GM10266 (cell line): ENCODE measurements at regions not wholly inside any gene's neighbourhood (a gene's known extent, or its start where the extent isn't known, plus 50 kb on each side); places are given as distances from the start of the nearest gene placed in this dataset.
"Not testable (repeated sequence)": the region's sequence is repeated elsewhere in the genome, so short reads cannot be mapped to it uniquely, and the experiment has no call there.

Source experiments
- DNase-seq: peaks from one replicate; pipeline ENCODE4 v3.0.0; 2012; ENCODE audit errors: extremely low spot score
- TF ChIP-seq, protein P1 (sequence below): IDR thresholded peaks from 2 replicates; pipeline ENCODE4 v1.5.1; 2012; ENCODE audit warnings: mild to moderate bottlenecking, low read depth; ENCODE audit not compliant: control insufficient read depth, insufficient read depth; ENCODE audit errors: missing control alignments

- TF ChIP-seq, protein P1, sequence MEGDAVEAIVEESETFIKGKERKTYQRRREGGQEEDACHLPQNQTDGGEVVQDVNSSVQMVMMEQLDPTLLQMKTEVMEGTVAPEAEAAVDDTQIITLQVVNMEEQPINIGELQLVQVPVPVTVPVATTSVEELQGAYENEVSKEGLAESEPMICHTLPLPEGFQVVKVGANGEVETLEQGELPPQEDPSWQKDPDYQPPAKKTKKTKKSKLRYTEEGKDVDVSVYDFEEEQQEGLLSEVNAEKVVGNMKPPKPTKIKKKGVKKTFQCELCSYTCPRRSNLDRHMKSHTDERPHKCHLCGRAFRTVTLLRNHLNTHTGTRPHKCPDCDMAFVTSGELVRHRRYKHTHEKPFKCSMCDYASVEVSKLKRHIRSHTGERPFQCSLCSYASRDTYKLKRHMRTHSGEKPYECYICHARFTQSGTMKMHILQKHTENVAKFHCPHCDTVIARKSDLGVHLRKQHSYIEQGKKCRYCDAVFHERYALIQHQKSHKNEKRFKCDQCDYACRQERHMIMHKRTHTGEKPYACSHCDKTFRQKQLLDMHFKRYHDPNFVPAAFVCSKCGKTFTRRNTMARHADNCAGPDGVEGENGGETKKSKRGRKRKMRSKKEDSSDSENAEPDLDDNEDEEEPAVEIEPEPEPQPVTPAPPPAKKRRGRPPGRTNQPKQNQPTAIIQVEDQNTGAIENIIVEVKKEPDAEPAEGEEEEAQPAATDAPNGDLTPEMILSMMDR = no peak
- DNase-seq = no peak
Measured at GRCh38 chr14:41461380-41461779, 145.3 kb upstream of the LRFN5 start.

DNA sequence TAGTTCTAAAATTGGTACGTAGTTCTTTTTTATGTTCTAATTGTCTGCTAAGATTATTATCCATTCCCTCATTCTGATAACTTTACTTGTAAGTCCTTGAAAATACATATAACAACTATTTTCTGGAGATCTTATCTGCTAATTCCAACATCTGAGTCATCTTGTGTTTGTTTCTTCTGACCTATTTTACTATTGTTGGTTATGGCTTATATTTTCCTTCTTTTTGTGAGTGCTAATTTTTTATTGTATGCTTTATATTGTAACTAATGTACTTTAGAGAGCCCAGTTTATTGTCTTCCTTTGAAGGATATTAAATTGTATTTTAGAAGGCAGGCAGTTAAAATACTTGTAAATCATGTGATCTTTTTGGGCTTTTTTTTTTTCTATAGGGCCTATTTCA is 149.3 kb upstream of the LRFN5 start:
- TF ChIP-seq, protein P1 = no peak
- no peak for DNase-seq

DNA sequence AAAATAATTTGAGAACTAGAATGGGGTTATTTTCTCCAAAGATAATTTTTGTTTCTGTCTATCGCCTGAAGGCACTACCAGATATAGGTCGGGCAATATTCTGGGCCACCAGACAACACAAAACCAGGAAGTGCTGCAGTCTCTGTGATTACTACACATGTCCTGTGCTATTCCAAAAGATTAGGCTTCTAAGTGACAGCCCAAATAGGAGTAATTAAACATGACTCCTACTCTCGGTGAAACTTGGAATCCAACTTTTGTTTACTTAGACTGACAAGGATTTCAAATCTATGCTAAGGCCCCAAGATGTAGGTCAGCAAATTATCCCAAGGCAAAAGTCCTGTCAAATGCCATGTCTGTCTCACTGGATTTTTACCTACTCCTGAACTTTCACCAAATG is 157.6 kb upstream of the LRFN5 start:
- DNase-seq = no peak
- TF ChIP-seq, protein P1 = no peak

- no peak for DNase-seq
- TF ChIP-seq, protein P1 = no peak
Measured at GRCh38 chr14:41446008-41446407, 160.7 kb upstream of the LRFN5 start.

- TF ChIP-seq, protein P1 = no peak
- no peak for DNase-seq
Measured at GRCh38 chr14:41423503-41423902, 183.2 kb upstream of the LRFN5 start.

DNA sequence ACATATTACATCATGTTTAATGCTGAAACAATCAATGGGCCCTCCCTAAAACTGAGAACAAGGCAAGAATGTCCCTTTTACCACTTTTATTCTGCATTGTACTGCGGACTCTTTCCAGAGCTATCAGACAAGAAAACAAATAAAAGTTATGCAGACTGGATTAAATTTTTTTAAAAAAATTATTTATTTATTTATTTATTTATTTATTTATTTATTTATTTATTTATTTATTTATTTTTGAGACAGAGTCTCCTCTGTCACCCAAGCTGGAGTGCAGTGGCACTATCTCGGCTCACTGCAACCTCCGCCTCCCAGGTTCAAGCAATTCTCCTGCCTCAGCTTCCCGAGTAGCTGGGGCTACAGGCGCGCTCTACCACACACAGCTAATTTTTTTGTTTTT is 185.4 kb upstream of the LRFN5 start:
- DNase-seq = not testable (repeated sequence)

GRCh38 chr14:41419709-41420108 is 187.0 kb upstream of the LRFN5 start:
- DNase-seq = no peak
- TF ChIP-seq, protein P1 = no peak

DNA sequence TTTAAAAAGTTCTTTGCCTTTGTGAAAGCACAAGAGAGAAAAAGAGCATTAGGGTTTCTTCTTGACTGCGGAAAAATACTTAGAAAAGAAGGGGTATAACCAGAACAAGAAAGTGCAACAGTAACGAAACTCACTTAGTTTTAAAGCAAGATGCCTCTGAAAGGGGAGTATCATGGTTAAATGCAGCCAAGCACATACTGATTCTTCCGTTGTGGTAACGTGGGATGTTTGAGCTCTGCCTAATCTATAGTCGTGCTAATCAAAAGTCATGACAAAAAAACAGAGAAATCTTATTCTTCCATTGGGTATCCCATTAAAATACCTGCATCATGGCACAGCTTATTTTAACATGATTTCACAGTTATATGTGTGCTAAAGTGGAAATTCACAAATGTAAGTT is 187.8 kb upstream of the LRFN5 start:
- no peak for DNase-seq
- TF ChIP-seq, protein P1 = no peak
